ENCODE measurements at regions not wholly inside any gene's neighbourhood (a gene's known extent, or its start where the extent isn't known, plus 50 kb on each side); places are given as distances from the start of the nearest gene placed in this dataset.
A peak's percentile ranks its signal among the peaks of the same experiment; 100 is the strongest.
"Not testable (repeated sequence)": the region's sequence is repeated elsewhere in the genome, so short reads cannot be mapped to it uniquely, and the experiment has no call there.

DNA sequence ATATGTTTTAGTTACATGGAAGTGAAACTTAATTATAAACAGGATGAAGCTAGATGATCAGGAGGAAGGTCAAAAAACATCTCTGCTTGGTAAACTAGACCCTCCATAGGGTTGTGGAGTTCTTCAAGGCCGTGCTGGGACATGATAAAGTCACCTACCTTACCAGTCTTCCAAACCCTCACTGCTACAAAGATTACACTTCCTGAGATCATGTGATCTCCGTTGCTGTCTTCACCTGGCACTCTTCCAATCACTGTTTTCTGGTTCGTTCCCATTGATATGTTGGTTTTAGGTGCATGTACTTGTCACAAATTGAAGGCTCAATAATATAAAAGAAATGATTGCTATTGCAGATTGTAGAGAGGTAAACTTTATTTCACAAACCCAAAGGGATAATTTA is 161.5 kb upstream of the MAN1A1 start:
- DNase-seq: no peak

GRCh38 chr6:119510246-119510645 is 160.7 kb upstream of the MAN1A1 start:
- no peak for DNase-seq

DNA sequence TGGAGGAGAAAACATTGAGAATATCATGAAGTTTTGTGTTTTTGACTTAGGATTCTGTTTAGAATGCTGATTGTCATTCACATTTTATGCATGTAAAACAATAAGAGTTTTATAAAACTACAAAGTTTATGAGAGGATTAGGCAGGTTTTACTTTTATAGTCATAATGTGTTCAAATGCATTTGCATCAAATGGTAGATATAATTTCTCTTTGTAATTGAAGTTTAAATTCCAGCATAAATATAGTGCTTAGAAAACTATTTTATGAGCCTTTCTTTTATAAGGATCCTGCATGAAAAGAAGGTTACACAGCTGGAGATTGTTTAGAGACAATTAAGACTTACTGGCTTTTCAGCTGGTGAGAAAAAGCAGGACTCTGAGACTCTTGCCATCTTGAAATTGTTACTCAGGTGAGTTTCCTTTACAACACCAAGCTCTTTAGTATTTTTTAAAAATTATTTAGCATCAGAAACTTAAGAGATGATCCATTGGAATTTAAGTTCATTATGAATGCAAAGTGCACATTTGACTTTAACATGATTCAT is 157.1 kb upstream of the MAN1A1 start:
- no peak for DNase-seq

GRCh38 chr6:119501798-119502483 is 152.4 kb upstream of the MAN1A1 start:
- peak; percentile 52 for DNase-seq

DNA sequence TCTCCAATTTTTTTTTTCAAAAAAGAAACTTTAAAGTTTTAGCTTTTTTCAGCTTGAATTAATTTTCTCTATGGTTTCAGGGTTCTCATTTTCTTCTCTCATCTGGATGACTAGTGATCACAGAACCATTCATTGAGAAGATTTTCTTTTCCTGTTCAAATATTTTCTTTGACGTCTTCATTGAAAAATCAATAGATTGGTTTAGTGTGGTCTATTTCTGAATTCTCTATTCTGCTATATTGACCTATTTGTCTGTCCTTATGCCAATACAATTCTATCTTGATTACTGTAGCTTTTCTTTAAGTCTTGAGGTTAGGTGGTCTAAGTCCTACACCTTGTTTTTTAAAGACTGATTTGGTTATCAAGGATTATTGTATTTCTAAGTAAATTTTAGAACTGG is 150.2 kb upstream of the MAN1A1 start:
- DNase-seq: no peak

GRCh38 chr6:119497988-119498727 is 148.6 kb upstream of the MAN1A1 start:
- DNase-seq: no peak

- DNase-seq: no peak
Observed at GRCh38 chr6:119495230-119495683, 145.7 kb upstream of the MAN1A1 start.

DNA sequence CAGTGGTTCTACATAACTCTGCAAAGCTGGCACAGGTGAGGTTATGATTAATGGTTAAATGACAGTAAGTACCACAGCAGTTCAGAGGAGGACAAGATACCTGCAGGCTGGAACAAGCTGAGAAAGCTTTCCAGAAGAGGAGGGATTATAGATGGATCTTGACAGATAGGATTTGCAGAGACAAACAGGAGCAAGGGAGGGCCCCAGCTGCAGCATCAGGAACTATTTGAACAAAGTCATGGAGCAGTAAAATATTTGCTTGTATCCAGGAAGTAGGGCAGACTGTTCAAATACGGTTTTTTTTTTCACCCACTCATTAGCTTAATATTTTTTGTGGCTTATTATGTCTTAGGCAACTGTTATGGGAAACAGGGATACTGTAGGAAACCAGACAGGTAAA is 144.4 kb upstream of the MAN1A1 start:
- DNase-seq: no peak

DNA sequence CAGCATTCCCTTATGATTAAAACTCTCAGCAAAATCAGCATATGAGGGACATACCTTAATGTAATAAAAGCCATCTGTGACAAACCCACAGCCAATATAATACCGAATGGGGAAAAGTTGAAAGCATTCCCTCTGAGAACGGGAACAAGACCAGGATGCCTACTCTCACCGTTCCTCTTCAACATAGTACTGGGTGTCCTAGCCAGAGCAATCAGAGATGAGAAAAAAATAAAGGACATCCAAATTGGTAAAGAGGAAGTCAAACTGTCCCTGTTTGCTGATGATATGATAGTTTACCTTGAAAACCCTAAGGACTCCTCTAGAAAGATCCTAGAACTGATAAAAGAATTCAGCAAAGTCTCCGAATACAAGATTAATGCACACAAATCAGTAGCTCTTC is 141.6 kb upstream of the MAN1A1 start:
- DNase-seq: not testable (repeated sequence)

DNA sequence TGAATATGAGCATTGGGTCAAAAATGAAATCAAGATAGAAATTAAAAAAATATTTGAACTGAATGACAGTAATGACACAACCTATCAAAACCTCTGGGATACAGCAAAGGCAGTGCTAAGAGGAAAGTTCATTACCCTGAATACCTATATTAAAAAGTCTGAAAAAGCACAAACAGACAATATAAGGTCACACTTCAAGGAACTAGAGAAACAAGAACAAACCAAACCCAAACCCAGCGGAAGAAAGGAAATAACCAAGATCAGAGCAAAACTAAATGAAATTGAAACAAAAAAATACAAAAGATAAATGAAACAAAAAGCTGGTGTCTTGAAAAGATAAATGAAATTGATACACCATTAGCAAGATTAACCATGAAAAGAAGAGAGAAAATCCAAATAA is 140.5 kb upstream of the MAN1A1 start:
- not testable (repeated sequence) for DNase-seq

GRCh38 chr6:119484598-119484997 is 135.0 kb upstream of the MAN1A1 start:
- DNase-seq: no peak

DNA sequence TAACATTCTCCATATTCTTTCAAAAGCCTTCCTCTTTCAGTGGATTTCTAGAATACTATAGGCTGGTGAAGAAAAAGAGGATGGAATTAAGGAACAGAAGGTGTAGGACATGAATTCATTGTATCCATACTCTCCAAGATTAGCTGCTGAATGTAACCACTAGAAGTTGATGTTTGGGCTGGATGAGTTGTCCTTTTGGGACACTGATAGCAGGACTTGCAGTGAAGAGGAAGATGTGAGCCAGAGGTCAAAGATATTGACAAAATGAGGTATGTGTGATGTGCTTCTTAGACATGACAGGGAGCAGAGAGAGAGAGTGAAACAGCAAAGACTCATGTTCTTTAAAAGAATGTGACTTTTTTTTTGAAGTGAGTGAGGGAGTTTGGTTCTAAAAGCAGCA is 134.3 kb upstream of the MAN1A1 start:
- DNase-seq: no peak

- DNase-seq: no peak
Observed at GRCh38 chr6:119482850-119483285, 133.3 kb upstream of the MAN1A1 start.

- DNase-seq: no peak
Observed at GRCh38 chr6:119481976-119482375, 132.4 kb upstream of the MAN1A1 start.

GRCh38 chr6:119480961-119481497 is 131.5 kb upstream of the MAN1A1 start:
- DNase-seq: no peak

GRCh38 chr6:119479860-119480655 is 130.5 kb upstream of the MAN1A1 start:
- peak; percentile 22 for DNase-seq

- DNase-seq: peak; percentile 28
Observed at GRCh38 chr6:119476554-119476953, 127.0 kb upstream of the MAN1A1 start.

DNA sequence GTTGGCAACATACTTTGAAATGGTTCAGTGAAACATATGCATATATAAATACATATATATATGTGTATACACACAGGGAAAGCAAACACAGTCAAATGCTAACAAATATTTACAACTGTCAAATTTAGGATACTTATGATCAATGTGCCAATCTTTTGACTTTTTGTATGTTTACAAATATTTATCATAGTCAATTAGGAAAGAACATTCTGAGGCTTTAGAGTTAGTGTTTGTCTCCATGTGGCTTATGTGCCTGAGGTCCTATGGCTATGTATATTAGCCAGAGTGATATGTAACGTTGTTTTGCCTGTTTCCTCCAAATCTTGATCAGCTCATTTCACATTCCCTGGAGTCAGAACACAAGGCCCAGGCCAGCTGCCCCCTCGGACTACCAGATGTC is 126.5 kb upstream of the MAN1A1 start:
- DNase-seq: no peak

DNA sequence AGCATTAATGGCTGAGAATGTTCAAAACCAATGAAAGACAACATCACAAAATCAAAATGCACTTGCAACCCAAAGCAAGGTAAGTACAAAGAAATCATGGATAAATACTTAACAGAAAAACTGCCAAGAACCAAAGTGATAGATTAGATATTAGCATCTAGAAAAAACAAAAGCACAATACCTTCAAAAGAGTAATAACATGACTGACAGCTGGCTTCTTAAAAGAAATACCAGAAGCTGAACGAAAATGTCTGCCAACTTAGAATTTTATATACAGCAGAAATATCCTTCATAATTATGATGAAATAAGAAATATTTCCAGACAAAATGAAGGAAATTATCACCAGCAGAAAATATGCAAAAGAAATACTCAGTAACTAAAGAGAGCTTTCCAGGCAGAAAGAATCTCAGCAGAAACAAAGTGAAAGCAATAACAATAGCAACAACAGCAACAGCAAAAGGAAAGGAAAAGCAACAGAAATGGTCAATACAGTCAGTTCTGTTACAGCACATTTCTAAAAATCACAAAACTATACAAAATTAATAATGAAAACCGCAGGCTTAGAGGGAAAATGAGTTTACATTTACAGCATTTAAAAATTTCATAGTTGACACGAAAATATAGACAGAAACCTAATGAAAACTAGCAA is 121.5 kb upstream of the MAN1A1 start:
- DNase-seq: no peak

GRCh38 chr6:119467488-119468081 is 118.0 kb upstream of the MAN1A1 start:
- peak; percentile 58 for DNase-seq

DNA sequence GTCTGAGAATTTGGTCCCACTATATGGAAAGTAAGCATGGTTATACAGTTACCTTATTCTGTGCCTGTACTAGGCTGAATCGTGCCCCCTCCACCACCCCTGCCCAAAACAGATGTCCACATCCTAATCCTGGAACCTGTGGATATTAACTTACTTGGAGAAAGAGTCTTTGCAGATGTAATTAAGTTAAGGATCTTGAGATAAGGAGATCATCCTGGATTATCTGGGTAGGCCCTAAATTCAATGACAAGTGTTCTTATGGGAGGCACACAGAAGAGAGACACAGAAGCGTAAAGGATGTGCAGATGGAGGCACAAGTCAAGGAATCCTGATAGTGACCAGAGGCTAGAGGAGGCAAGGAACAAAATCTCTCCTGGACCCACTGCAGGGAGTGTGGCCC is 116.7 kb upstream of the MAN1A1 start:
- no peak for DNase-seq

- DNase-seq: no peak
Observed at GRCh38 chr6:119463081-119463626, 113.6 kb upstream of the MAN1A1 start.
